Hepatocyte (in vitro differentiated cells): ENCODE measurements at regions not wholly inside any gene's neighbourhood (a gene's known extent, or its start where the extent isn't known, plus 50 kb on each side); places are given as distances from the start of the nearest gene placed in this dataset.

Experiments
- DNase-seq: peaks from one replicate; pipeline ENCODE4 v3.0.0-alpha.2; 2016; ENCODE audit warnings: low spot score
- H2AFZ ChIP-seq: fragments of 200-600 bp; sonication (generic); 2 replicates; pipeline ENCODE4 v1.6.0; 2016; ENCODE audit warnings: antibody characterized with exemption, mild to moderate bottlenecking
- H3K27ac ChIP-seq: fragments of 200-600 bp; sonication (generic); 2 replicates; pipeline ENCODE4 v1.5.1; 2016; ENCODE audit warnings: mild to moderate bottlenecking
- H3K27me3 ChIP-seq: fragments of 200-600 bp; sonication (generic); 2 replicates; pipeline ENCODE4 v1.6.1; 2016
- H3K36me3 ChIP-seq: fragments of 200-600 bp; sonication (generic); replicated peaks from 2 replicates; pipeline ENCODE4 v1.5.1; 2016; ENCODE audit warnings: low read depth; ENCODE audit not compliant: insufficient read depth
- H3K4me1 ChIP-seq: fragments of 200-600 bp; sonication (generic); 2 replicates; pipeline ENCODE4 v1.5.1; 2016; ENCODE audit warnings: mild to moderate bottlenecking, moderate library complexity; ENCODE audit not compliant: insufficient read depth
- H3K4me2 ChIP-seq: fragments of 200-600 bp; sonication (generic); 2 replicates; pipeline ENCODE4 v1.6.0; 2016
- H3K4me3 ChIP-seq: fragments of 200-600 bp; sonication (generic); 2 replicates; pipeline ENCODE4 v1.5.1; 2016; ENCODE audit warnings: mild to moderate bottlenecking
- H3K79me2 ChIP-seq: fragments of 200-600 bp; sonication (generic); 2 replicates; pipeline ENCODE4 v1.6.0; 2017; ENCODE audit warnings: mild to moderate bottlenecking
- H3K9me2 ChIP-seq: fragments of 200-600 bp; sonication (generic); replicated peaks from 2 replicates; pipeline ENCODE4 v1.6.0; 2017; ENCODE audit warnings: mild to moderate bottlenecking; ENCODE audit not compliant: insufficient read depth
- H3K9me3 ChIP-seq: fragments of 200-600 bp; sonication (generic); 2 replicates; pipeline ENCODE4 v1.5.1; 2016; ENCODE audit warnings: low read depth, mild to moderate bottlenecking
- H4K20me1 ChIP-seq: fragments of 200-600 bp; sonication (generic); 2 replicates; pipeline ENCODE4 v1.6.0; 2016; ENCODE audit warnings: mild to moderate bottlenecking; ENCODE audit not compliant: insufficient read depth, poor library complexity, severe bottlenecking
- EZH2 ChIP-seq: fragments of 200-600 bp; sonication (generic); IDR thresholded peaks from 2 replicates; pipeline ENCODE4 v1.6.1; 2016; ENCODE audit warnings: antibody characterized with exemption, mild to moderate bottlenecking, borderline replicate concordance
- EZH2phosphoT487 ChIP-seq: fragments of 200-600 bp; sonication (generic); IDR thresholded peaks from one replicate; pipeline ENCODE4 v1.6.1; 2018; ENCODE audit warnings: antibody characterized with exemption, mild to moderate bottlenecking, low read depth, moderate library complexity; ENCODE audit not compliant: unreplicated experiment, severe bottlenecking
- WGBS: methylation state at CpG from one replicate; pipeline ENCODE4 v1.1.6; 2016; ENCODE audit warnings: low lambda C conversion rate; ENCODE audit errors: missing lambda C conversion rate; 5-methylcytosine and 5-hydroxymethylcytosine counted together
- TF ChIP-seq, protein P1 (sequence below): fragments of 200-600 bp; sonication (generic); IDR thresholded peaks from 2 replicates; pipeline ENCODE4 v1.5.1; 2016; ENCODE audit warnings: antibody characterized with exemption, mild to moderate bottlenecking; ENCODE audit not compliant: poor library complexity

- Histone ChIP-seq H3K4me2 (no peak overlapping the region), H3K4me3 (no peak overlapping the region), H2AFZ (no peak overlapping the region), H3K79me2 (no peaks in the 10 kb centered on the region), H4K20me1 (no peaks in the 10 kb centered on the region), H3K9me2 (no peaks in the 10 kb centered on the region), H3K27ac (no peak overlapping the region), H3K36me3 (no peaks in the 10 kb centered on the region), H3K4me1 (no peaks in the 10 kb centered on the region), H3K9me3 (peaks cover 5% of the 10 kb centered on the region), H3K27me3 (no peaks in the 10 kb centered on the region)
- TF ChIP-seq EZH2, result no peak
- TF ChIP-seq, protein P1, sequence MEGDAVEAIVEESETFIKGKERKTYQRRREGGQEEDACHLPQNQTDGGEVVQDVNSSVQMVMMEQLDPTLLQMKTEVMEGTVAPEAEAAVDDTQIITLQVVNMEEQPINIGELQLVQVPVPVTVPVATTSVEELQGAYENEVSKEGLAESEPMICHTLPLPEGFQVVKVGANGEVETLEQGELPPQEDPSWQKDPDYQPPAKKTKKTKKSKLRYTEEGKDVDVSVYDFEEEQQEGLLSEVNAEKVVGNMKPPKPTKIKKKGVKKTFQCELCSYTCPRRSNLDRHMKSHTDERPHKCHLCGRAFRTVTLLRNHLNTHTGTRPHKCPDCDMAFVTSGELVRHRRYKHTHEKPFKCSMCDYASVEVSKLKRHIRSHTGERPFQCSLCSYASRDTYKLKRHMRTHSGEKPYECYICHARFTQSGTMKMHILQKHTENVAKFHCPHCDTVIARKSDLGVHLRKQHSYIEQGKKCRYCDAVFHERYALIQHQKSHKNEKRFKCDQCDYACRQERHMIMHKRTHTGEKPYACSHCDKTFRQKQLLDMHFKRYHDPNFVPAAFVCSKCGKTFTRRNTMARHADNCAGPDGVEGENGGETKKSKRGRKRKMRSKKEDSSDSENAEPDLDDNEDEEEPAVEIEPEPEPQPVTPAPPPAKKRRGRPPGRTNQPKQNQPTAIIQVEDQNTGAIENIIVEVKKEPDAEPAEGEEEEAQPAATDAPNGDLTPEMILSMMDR, result no peak
- TF ChIP-seq EZH2phosphoT487, result no peak
- no peak for DNase-seq
- WGBS, result 92% methylated on average over 1 of the region's 1 CpG
Measured at GRCh38 chr2:15111718-15112117, 449.4 kb downstream of the NBAS start.

- no peaks in the 10 kb centered on the region for H3K79me2 ChIP-seq
- 88% methylated on average over 1 of the region's 1 CpG for whole genome bisulfite sequencing
- no peak for DNase-seq
Measured at GRCh38 chr2:15112216-15112615, 448.9 kb downstream of the NBAS start.

DNA sequence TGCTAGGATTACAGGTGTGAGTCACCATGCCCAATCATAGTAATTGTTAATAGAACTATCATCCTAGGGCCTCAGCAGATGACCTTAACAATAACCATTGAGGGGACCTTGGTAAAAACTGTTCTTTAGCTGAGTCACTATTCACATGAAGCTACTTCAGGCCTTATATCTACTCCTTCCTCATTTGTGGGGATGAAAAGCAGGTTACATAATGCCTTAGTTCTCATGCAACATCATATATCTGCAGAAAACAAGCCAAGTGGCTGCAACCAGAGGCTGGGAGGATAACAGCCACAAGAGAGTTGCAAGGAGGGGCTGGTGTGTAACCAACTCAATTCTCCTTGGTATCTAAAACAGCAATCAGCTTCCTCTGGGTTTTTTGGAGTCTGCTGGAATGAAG is 445.4 kb downstream of the NBAS start:
- H3K9me3 ChIP-seq, result peaks cover 5% of the 10 kb centered on the region
- H3K79me2 ChIP-seq, result no peaks in the 10 kb centered on the region
- no peak overlapping the region for H2AFZ ChIP-seq
- no peak overlapping the region for H3K4me3 ChIP-seq
- H3K36me3 ChIP-seq, result no peaks in the 10 kb centered on the region
- TF ChIP-seq, protein P1, result no peak
- TF ChIP-seq EZH2 (no peak), EZH2phosphoT487 (no peak)
- H4K20me1 ChIP-seq, result no peaks in the 10 kb centered on the region
- H3K27ac ChIP-seq, result no peak overlapping the region
- no peaks in the 10 kb centered on the region for H3K27me3 ChIP-seq
- no peak for DNase-seq
- H3K4me1 ChIP-seq, result no peaks in the 10 kb centered on the region
- no peak overlapping the region for H3K4me2 ChIP-seq
- H3K9me2 ChIP-seq, result no peaks in the 10 kb centered on the region

More at GRCh38 chr2:15112216-15112615, 448.9 kb downstream of the NBAS start:
- TF ChIP-seq EZH2 (no peak), EZH2phosphoT487 (no peak)
- TF ChIP-seq, protein P1, result no peak
- Histone ChIP-seq H3K9me2 (no peaks in the 10 kb centered on the region), H3K36me3 (no peaks in the 10 kb centered on the region), H3K4me1 (no peaks in the 10 kb centered on the region), H3K27ac (no peak overlapping the region), H3K9me3 (peaks cover 5% of the 10 kb centered on the region), H3K4me2 (no peak overlapping the region), H3K27me3 (no peaks in the 10 kb centered on the region), H2AFZ (no peak overlapping the region), H3K4me3 (no peak overlapping the region), H4K20me1 (no peaks in the 10 kb centered on the region)

DNA sequence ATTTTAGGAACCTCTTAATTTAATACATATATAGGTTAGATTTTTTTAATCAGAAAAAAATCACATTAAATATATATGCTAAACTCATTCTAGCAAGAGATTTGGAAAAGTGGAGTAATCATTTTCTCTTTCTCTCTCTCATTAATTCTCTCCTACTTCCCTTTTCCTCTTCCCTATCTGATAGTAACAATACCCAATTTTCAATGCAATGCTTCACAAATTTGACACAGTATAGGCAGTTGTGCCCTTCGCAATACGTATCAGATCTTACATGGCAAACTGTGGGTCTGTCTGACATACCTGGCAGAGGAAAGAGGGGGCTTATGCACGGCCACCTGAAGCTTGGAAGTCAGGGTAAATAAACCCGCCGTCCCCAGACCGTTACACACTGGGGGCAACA is 444.3 kb downstream of the NBAS start:
- H3K4me2 ChIP-seq, result no peak overlapping the region
- TF ChIP-seq, protein P1, result no peak
- TF ChIP-seq EZH2phosphoT487 (no peak), EZH2 (no peak)
- no peaks in the 10 kb centered on the region for H4K20me1 ChIP-seq

More for the DNA sequence above, 444.3 kb downstream of the NBAS start:
- no peak overlapping the region for H2AFZ ChIP-seq
- peaks cover 5% of the 10 kb centered on the region for H3K9me3 ChIP-seq
- H3K9me2 ChIP-seq, result no peaks in the 10 kb centered on the region
- no peak overlapping the region for H3K27ac ChIP-seq
- H3K27me3 ChIP-seq, result no peaks in the 10 kb centered on the region
- no peaks in the 10 kb centered on the region for H3K4me1 ChIP-seq
- no peaks in the 10 kb centered on the region for H3K36me3 ChIP-seq
- 92% methylated on average over 6 of the region's 6 CpGs for WGBS
- no peak overlapping the region for H3K4me3 ChIP-seq
- DNase-seq, result no peak
- no peaks in the 10 kb centered on the region for H3K79me2 ChIP-seq
